NCI-H345 (cell line): ENCODE measurements at regions not wholly inside any gene's neighbourhood (a gene's known extent, or its start where the extent isn't known, plus 50 kb on each side); places are given as distances from the start of the nearest gene placed in this dataset.

Experiments used
- DNase-seq: peaks from one replicate; lab custom pipeline; 2025; lab: John Stamatoyannopoulos, UW

GRCh38 chr21:24339406-24339805 lies 1267.9 kb downstream of the MRPL39 start:
- no peak for DNase-seq

DNA sequence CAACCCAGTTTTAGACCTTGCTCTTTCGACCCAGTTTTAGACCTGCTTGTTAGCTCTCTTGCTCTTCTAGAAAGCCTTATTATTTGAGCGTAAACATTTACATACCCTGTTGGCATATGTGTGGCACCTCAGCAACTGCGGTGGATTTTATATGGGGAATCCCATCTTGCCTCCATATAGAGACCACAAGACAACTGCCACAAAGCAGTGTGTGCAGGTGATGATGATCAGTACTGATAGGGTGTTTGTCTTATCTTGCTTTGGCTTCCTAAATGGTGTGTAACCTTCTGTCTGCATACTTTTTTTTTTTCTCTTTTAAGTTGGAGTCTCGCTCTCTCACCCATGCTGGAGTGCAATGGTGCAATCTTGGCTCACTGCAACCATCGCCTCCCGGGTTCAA lies 1270.8 kb downstream of the MRPL39 start:
- no peak for DNase-seq

- DNase-seq, result no peak
Measured at GRCh38 chr21:24323536-24323935, 1283.7 kb downstream of the MRPL39 start.

DNA sequence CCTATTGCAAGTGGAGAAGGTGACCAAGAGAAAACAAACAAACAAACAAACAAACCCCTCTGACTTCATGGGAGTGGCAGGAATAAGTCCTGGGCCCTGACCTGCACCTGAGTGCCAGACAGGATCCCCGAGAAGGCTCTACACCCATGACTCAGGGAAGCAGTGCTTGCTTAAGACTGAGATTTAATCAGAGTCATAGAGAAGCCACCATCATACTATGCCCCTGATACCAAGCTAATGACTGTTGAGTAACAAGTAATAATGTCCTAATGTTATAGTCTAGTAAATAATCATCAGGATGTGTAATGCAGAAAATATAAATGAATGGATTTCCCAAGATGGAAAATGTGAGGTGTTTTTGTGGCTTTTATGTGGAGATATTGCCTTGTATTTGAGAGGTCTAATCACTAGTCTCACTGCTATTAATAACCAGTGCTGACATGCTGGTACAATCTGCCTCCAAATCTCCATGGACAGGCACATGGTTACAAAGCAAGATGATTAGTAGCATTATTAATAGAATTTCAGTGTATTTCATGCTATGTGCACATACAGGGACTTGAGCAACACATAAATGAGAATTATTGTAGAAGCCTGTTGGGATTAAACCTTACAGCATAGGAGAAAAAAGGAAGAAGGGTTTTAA lies 1290.9 kb downstream of the MRPL39 start:
- no peak for DNase-seq

DNA sequence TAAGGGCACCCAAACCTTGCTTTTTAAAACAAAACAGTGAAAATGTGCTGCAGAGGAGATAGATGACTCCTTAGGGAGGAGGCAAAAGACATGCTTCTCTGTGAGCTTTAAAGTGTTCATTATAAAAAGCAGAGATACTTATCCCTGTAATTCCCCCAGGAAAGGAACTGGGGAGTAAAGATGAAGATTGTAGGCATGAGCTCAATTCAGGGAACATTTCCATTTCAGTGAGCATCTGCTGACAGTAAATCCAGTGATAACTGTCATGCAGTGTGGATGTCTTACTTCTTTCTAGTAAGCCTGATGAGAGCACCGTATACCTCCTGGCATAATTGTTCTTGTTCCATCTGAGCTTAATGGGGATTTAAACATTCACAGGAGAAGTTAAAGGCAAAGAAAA lies 1296.5 kb downstream of the MRPL39 start:
- DNase-seq, result no peak

- no peak for DNase-seq
Measured at GRCh38 chr21:24308183-24308582, 1299.1 kb downstream of the MRPL39 start.

- no peak for DNase-seq
Measured at GRCh38 chr21:24302400-24302799, 1304.9 kb downstream of the MRPL39 start.

- DNase-seq, result no peak
Measured at GRCh38 chr21:24298040-24298439, 1309.2 kb downstream of the MRPL39 start.

GRCh38 chr21:24294171-24294570 lies 1313.1 kb downstream of the MRPL39 start:
- no peak for DNase-seq

GRCh38 chr21:24290151-24290833 lies 1317.0 kb downstream of the MRPL39 start:
- no peak for DNase-seq

DNA sequence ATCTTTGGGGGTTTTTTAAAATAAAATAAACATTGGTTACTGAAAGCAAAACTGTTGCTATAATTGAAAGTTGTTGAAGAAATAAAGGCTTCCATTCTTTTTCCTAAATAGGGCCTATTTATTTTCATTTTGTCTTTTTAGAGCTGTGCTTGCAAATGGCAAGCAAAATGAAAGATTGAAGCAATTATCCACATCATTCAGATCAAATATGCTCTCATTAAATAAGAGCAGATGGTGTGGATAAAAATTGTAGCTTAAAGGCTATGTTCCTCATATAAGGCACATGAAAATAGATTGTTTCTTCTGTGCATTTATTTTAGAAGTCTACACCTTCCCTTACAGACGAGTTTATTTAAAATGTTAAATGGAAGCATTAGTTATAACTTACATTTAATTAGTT lies 1317.7 kb downstream of the MRPL39 start:
- DNase-seq, result no peak

- DNase-seq, result no peak
Measured at GRCh38 chr21:24280596-24280995, 1326.7 kb downstream of the MRPL39 start.

GRCh38 chr21:24278711-24279110 lies 1328.6 kb downstream of the MRPL39 start:
- DNase-seq, result no peak

- peak; percentile 1 for DNase-seq
Measured at GRCh38 chr21:24276204-24276603, 1331.1 kb downstream of the MRPL39 start.

- no peak for DNase-seq
Measured at GRCh38 chr21:24275616-24276015, 1331.7 kb downstream of the MRPL39 start.

GRCh38 chr21:24272521-24272938 lies 1334.8 kb downstream of the MRPL39 start:
- DNase-seq, result no peak

- DNase-seq, result no peak
Measured at GRCh38 chr21:24265987-24266386, 1341.3 kb downstream of the MRPL39 start.

GRCh38 chr21:24260751-24261150 lies 1346.5 kb downstream of the MRPL39 start:
- DNase-seq, result no peak

DNA sequence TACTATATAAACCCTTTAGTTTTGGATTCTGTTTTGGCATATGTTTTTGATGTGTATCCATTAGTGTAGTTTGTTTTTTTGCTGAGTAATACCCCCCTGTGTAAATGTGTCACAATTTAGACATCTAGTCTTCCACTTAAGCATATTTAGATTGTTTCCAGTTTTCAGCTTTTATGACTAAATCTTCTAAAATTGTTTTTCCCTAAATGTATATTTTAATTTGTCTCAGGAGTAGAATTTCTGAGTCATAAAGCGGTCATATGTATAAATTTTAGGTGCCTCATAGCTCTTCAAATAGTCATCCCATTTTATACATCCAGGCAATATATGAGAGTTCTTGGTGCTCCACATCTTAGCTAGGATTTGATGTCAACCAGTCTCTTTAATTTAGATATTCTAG lies 1348.0 kb downstream of the MRPL39 start:
- no peak for DNase-seq

DNA sequence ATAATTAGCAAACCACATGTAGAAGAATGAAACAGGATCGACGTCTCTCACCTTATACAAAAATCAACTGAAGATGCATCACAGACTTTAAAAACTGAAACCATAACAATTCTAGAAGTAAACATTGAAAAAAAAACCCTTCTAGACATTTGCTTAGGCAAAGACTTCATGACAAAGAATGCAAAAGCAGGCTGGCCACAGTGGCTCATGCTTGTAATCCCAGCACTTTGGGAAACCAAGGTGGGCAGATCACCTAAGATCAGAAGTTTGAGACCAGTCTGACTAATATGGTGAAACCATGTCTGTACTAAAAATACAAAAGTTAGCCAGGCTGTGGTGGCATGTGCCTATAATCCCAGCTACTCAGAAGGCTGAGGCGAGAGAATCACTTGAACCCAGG lies 1351.7 kb downstream of the MRPL39 start:
- DNase-seq, result no peak

DNA sequence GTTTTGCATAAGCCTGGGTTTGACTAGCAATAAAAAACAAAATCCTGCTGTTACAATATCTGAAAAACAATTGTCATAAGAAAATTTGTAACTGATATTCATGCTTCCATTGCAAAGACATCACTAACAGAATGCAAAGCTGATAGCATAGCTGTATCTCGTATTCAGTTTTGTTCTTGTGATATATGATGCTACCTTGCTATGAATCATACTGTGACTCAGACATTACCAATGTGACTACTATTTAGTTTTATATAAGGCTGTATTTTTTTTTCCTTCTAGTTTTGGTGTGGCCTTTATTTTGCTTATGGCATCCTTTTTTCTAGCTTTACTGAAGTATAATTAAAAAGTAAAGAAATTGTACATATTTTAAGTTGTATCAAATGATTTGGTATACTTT lies 1381.8 kb downstream of the MRPL39 start:
- no peak for DNase-seq

- DNase-seq, result peak; percentile 3
Measured at GRCh38 chr21:24224422-24224821, 1382.9 kb downstream of the MRPL39 start.

- no peak for DNase-seq
Measured at GRCh38 chr21:24223624-24224023, 1383.7 kb downstream of the MRPL39 start.

- DNase-seq, result no peak
Measured at GRCh38 chr21:24222676-24223075, 1384.6 kb downstream of the MRPL39 start.
